NCI-H2081 (cell line): ENCODE measurements at regions not wholly inside any gene's neighbourhood (a gene's known extent, or its start where the extent isn't known, plus 50 kb on each side); places are given as distances from the start of the nearest gene placed in this dataset.

Experiments used
- DNase-seq, 2 experiments: peaks; one replicate each; lab custom pipeline; 2025; lab: John Stamatoyannopoulos, UW

GRCh38 chr6:104617591-104617990 is 242.1 kb downstream of the HACE1 start:
- DNase-seq = no peak

- no peak for DNase-seq
Observed at GRCh38 chr6:104614394-104614793, 245.3 kb downstream of the HACE1 start.

GRCh38 chr6:104613416-104614001 is 246.2 kb downstream of the HACE1 start:
- no peak for DNase-seq

- no peak for DNase-seq
Observed at GRCh38 chr6:104612541-104612940, 247.2 kb downstream of the HACE1 start.

DNA sequence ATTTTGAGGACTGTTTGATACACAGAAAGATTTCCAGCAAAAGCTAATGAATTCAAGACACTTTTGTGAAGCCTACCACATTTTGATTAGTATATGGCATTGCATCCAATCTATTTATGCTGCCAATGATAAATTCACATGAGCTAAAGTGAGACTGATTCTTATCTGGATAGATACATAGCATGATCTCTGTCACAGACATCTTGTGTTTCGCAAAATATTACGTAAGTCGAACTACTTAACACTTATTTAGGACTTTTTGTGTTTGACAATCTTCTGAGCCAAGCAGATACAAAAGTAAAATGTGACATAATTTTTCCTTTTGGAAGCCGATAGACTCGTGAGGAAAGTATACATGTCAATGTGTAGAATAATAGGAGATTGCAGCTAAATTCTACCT is 251.6 kb downstream of the HACE1 start:
- no peak for DNase-seq

- DNase-seq = no peak
Observed at GRCh38 chr6:104607501-104607900, 252.2 kb downstream of the HACE1 start.

DNA sequence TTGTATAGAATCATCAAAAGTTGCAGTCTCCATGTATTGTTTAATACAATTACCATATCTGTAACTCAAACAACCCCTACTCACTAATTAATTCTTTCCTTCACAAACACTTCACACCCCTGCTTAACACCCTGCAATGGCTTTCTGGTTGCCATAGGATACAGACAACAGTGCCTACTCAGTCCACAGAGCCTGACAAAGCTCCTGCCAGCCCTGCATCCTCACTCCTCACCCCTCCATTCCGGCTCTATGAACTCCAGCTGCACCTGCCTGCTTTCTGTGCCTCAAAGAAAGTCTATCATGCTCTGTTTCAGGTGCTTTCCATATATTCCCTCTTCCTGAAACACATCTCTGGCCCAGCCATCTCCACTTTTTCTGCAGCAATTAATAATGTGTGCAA is 253.4 kb downstream of the HACE1 start:
- DNase-seq = peak; percentile 13 to 63

- DNase-seq = no peak
Observed at GRCh38 chr6:104604685-104605084, 255.0 kb downstream of the HACE1 start.

GRCh38 chr6:104603108-104603745 is 256.5 kb downstream of the HACE1 start:
- DNase-seq = no peak

DNA sequence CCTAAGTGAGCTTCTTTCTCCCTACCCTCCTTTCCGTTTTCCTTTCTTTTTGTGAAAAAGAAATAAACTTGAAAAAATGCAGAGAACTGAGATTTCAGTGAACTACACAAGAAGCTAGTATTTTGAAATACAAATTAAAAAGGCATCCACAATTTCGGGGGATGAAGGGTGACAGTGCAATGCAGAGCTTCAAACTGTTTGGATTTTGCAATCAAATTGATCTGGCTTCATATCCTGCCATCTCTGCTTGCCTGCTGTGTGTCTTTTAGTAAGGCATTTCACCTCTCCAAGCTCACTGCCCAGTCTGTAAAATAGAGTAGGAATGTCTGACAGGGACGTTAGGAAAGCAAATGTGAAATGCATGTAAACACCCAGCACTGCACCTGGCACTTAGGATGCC is 258.0 kb downstream of the HACE1 start:
- DNase-seq = no peak

DNA sequence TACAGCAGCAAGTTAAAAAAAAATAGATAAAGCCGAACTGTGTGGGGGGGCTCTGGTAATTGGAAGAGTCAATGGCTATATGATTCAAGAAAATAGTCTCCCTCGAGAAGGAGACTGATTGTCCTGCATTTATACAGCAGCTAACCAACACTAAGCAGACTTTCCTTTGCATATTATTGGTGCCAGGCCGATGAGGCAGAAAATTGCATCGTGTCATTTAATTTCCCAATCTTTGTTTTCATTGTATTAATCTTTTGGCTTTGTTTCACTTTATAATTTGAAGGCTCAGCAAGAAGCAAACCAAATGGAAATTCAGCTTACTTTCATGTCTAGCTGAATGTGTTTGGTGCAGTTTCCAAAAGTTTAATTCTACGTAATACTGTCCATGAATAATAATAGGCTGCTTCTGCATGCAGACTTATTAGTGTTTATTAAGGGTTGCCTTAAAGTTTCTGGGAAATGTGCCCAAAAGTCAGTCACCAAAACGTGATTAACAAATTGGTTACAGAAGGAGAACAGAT is 258.5 kb downstream of the HACE1 start:
- no peak for DNase-seq

DNA sequence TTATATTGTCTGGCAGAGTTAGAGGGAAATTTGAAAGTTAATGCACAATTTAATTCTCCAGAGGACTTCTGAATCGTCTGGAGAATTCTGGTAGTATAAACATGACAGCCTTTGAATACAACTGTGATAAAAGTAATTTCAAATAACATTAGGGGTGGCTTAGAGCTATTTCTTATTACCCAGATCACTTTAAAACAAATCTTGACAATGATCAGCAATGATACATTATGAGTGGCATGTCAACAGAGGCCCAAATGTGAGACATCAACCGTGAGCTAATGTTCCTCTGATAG is 259.1 kb downstream of the HACE1 start:
- no peak for DNase-seq

GRCh38 chr6:104599821-104600638 is 259.7 kb downstream of the HACE1 start:
- DNase-seq = no peak

DNA sequence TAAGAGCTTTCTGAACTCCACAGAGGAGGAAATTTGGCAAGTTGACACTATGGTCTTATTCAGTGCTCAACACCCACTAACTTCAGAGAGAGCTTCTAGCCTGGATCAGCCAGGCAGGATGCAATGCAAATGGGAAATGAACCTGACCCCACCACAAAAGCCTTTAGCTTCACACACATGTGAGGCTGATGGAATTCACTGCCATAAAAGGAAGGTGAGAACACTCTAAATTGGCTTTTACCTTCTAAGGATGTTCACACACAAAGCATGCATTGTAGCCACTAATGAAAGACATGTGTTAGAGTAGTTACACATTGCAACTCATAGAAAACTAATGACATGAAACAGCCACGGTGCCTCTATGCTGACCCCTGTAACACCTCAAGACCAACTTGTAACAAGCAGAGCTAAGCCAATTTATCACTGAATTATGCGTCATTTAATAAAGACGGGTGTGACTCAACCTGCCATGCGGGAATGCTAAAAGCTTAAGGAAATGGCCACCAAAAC is 262.1 kb downstream of the HACE1 start:
- DNase-seq = no peak

DNA sequence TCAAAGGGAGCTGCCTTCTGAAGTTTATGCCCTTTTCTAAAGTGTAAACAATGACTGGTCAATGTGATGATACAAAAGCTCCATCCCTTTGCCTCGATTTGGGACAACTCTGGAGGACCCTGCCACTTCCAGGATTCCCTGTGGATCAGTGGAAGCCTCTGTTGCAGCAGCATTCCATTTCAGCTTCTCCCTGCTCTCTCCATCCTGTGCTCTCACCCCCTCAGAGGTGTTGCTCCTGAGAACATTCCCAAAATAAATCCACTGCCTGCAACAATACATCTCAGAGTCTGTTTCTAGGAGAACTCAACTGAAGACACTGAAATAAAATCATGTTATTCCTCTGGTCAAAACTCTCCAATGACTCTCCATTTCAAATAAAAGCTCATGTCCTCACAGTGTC is 263.6 kb downstream of the HACE1 start:
- no peak for DNase-seq

DNA sequence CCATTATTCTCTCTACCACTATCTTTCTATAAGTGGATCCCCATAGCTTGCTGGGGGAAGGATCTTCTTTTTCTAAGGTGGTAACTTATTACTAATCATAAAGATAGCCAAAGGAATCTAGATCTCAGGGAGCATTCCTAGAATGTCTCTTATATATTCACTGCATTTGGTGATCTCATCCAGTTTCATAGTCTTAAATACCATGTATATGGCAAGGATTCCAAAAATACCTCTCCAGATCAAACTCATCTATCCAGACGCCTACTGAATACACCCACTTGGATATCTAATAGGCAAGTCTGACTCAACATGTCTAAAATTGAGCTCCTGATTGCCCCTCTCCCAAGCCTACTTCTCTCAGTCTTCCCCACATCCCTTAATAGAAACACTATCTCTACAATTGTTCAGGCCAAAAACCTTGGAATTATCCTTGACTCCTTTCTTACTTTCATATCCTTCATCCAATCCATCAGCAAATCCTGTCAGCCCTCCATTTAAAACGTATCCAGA is 264.4 kb downstream of the HACE1 start:
- DNase-seq = no peak

DNA sequence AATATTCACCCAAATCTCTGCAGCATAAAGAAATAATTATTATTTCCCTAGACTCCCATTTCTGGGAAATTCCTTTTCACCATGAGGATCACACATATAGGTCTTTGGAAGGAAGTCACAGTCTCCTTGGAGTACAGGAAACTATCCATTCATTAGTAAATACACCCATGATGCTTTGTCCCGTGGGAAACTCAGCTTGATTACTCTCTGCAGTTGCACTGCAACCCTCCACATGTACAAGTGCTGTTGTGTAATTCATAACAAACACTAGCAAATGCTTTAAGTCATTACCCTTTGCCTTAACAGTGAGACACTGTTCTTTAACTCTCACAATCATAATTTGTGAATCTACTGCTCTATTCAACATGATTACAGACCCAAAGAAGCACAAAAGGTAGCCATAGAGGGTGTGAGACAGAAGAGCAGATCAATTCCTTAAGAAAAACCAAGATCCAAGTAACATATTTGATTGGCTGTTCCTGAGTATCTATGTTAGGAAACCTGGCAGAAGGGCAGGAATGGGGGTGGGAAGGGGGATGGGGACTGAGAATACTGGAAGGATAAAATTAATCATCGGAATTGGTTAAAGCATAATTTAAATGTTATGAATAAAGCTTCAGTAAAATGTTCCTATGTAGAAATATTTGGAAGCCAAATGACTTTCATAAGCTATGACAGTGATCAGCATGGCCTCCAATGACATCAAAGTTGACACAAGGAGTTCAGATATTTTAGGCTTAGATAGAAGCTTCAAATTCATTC is 268.0 kb downstream of the HACE1 start:
- DNase-seq = no peak

GRCh38 chr6:104589940-104590339 is 269.8 kb downstream of the HACE1 start:
- peak in 1 of 2 experiments; percentile 74 for DNase-seq

DNA sequence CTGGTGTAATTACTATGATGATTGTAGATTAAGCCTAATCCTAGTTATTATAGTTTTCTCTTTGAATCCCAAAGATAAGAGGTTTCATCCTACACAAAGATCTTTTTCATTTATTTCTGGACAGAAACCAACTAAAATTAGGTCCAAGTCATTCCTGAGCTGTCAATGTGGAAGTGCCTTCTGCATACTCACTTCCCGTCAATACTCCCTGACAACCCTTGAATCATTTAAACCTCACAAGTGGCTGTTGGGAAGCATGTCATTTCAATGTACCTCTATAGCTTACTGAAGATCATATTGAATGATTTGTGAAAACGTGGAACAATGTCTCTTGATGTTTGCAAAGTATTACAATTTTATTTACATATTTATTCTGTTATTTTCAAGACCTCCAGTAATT is 274.1 kb downstream of the HACE1 start:
- no peak for DNase-seq

- no peak for DNase-seq
Observed at GRCh38 chr6:104580452-104580851, 279.3 kb downstream of the HACE1 start.

DNA sequence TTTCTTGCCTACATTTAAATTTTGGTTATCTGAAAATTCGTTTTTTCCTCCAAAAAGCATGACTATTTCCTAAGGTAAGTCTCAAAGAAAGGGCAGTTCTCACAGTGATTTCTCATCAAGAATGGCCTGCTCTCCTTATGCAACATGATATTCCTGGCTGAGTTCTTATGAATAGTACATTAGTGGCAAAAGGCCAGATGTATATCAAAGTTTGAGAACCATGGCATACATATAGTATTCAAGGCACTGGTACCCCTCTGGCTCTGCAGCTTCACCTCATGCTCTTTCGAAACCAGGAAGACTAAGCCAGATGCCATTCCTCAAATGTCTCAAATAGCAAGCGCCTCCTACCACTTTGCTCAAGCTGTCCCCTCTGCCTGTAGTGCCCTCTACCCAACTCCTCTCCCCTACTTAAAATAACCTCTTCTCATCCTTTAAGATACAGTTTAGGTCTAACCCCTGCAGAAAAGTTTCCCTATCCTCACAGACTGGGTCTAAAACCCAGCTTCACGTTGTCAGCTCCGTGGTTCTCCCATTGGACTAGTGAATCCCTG is 280.3 kb downstream of the HACE1 start:
- DNase-seq = no peak

DNA sequence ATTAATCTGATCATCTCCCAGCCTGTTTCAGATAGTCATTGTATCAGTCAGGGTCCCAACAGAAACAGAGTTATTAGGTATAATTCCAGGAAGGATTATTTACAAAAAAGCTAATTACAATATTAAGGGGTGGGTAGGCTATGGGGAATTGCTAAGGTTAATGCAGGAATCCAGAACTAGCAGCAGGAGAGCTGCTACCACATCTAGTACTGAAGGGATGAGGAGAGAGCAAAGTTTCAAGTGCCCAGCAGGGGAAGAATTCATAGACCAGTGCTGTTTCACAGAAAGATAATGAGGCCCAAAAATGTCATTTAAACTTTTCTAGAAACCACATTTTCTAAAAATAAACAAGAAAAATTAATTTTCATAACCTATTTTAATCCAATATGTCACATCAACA is 284.2 kb downstream of the HACE1 start:
- no peak for DNase-seq
